Duodenal mucosa (tissue), 2 donors: ENCODE measurements at regions not wholly inside any gene's neighbourhood (a gene's known extent, or its start where the extent isn't known, plus 50 kb on each side); places are given as distances from the start of the nearest gene placed in this dataset.

ENCODE experiments used
- H3K27ac ChIP-seq: one replicate; pipeline ENCODE4 v1.7.0; 2013; ENCODE audit warnings: low read depth, low read length
- H3K27me3 ChIP-seq, 2 donors: one replicate each; pipeline ENCODE4 v1.7.0; 2013; ENCODE audit warnings: low read length in 2 of 2, control low read depth in 1 of 2; ENCODE audit not compliant: insufficient read depth in 2 of 2, control insufficient read depth in 1 of 2
- H3K36me3 ChIP-seq, 2 donors: one replicate each; pipeline ENCODE4 v1.7.0; 2013; ENCODE audit warnings: low read length in 2 of 2, control low read depth in 1 of 2; ENCODE audit not compliant: insufficient read depth in 2 of 2, control insufficient read depth in 1 of 2
- H3K4me1 ChIP-seq, 2 donors: one replicate each; pipeline ENCODE4 v1.7.0; 2013; ENCODE audit warnings: low read length in 2 of 2, control low read depth in 1 of 2; ENCODE audit not compliant: insufficient read depth in 2 of 2, control insufficient read depth in 1 of 2
- H3K4me3 ChIP-seq, 2 donors: one replicate each; pipeline ENCODE4 v1.7.0; 2013; ENCODE audit warnings: low read length in 2 of 2, low read depth in 1 of 2
- H3K9ac ChIP-seq, 2 donors: one replicate each; pipeline ENCODE4 v1.7.0; 2013; ENCODE audit warnings: low read length in 2 of 2, low read depth in 1 of 2
- H3K9me3 ChIP-seq, 2 donors: one replicate each; pipeline ENCODE4 v1.7.0; 2013; ENCODE audit warnings: low read length in 2 of 2, control low read depth in 1 of 2; ENCODE audit not compliant: control insufficient read depth in 1 of 2

- Histone ChIP-seq H3K36me3 (no peaks in the 10 kb centered on the region), H3K4me3 (no peak overlapping the region)
Measured at GRCh38 chr1:208410409-208410808, 166.2 kb upstream of the PLXNA2 start.

GRCh38 chr1:208413006-208413405, 168.8 kb upstream of the PLXNA2 start:
- H3K4me1 ChIP-seq: peaks cover 7 to 10% of the 10 kb centered on the region in 2 donors
- H3K36me3 ChIP-seq: no peaks in the 10 kb centered on the region
- H3K4me3 ChIP-seq: no peak overlapping the region

More at GRCh38 chr1:208410409-208410808, 166.2 kb upstream of the PLXNA2 start:
- Histone ChIP-seq H3K4me1 (peaks cover 7 to 10% of the 10 kb centered on the region in 2 donors), H3K27me3 (no peaks in the 10 kb centered on the region), H3K9ac (no peak overlapping the region), H3K9me3 (no peaks in the 10 kb centered on the region), H3K27ac (no peak overlapping the region)

GRCh38 chr1:208418667-208419066, 174.5 kb upstream of the PLXNA2 start:
- Histone ChIP-seq H3K9ac (no peak overlapping the region), H3K27ac (no peak overlapping the region), H3K4me3 (no peak overlapping the region), H3K27me3 (no peaks in the 10 kb centered on the region), H3K36me3 (no peaks in the 10 kb centered on the region), H3K9me3 (no peaks in the 10 kb centered on the region), H3K4me1 (no peaks in the 10 kb centered on the region)

More at GRCh38 chr1:208413006-208413405, 168.8 kb upstream of the PLXNA2 start:
- Histone ChIP-seq H3K9ac (no peak overlapping the region), H3K27ac (no peak overlapping the region), H3K27me3 (no peaks in the 10 kb centered on the region), H3K9me3 (no peaks in the 10 kb centered on the region)

- Histone ChIP-seq H3K36me3 (no peaks in the 10 kb centered on the region), H3K9ac (no peak overlapping the region), H3K9me3 (no peaks in the 10 kb centered on the region), H3K4me1 (no peaks in the 10 kb centered on the region), H3K27ac (no peak overlapping the region), H3K4me3 (no peak overlapping the region), H3K27me3 (no peaks in the 10 kb centered on the region)
Measured at GRCh38 chr1:208419746-208420420, 175.7 kb upstream of the PLXNA2 start.

GRCh38 chr1:208420696-208421095, 176.5 kb upstream of the PLXNA2 start:
- no peaks in the 10 kb centered on the region for H3K9me3 ChIP-seq
- H3K27me3 ChIP-seq: no peaks in the 10 kb centered on the region
- H3K36me3 ChIP-seq: no peaks in the 10 kb centered on the region
- no peak overlapping the region for H3K27ac ChIP-seq
- H3K9ac ChIP-seq: no peak overlapping the region
- H3K4me1 ChIP-seq: no peaks in the 10 kb centered on the region
- no peak overlapping the region for H3K4me3 ChIP-seq

- Histone ChIP-seq H3K4me3 (no peak overlapping the region), H3K4me1 (no peaks in the 10 kb centered on the region), H3K9ac (no peak overlapping the region), H3K9me3 (no peaks in the 10 kb centered on the region), H3K36me3 (no peaks in the 10 kb centered on the region), H3K27me3 (no peaks in the 10 kb centered on the region), H3K27ac (no peak overlapping the region)
Measured at GRCh38 chr1:208421486-208421885, 177.3 kb upstream of the PLXNA2 start.

GRCh38 chr1:208423526-208423925, 179.3 kb upstream of the PLXNA2 start:
- Histone ChIP-seq H3K9me3 (no peaks in the 10 kb centered on the region), H3K4me3 (no peak overlapping the region)

GRCh38 chr1:208425096-208425495, 180.9 kb upstream of the PLXNA2 start:
- Histone ChIP-seq H3K4me1 (no peaks in the 10 kb centered on the region), H3K27ac (no peak overlapping the region), H3K9me3 (no peaks in the 10 kb centered on the region), H3K9ac (no peak overlapping the region), H3K27me3 (no peaks in the 10 kb centered on the region), H3K36me3 (no peaks in the 10 kb centered on the region), H3K4me3 (no peak overlapping the region)

More at GRCh38 chr1:208423526-208423925, 179.3 kb upstream of the PLXNA2 start:
- Histone ChIP-seq H3K36me3 (no peaks in the 10 kb centered on the region), H3K4me1 (no peaks in the 10 kb centered on the region), H3K27ac (no peak overlapping the region), H3K27me3 (no peaks in the 10 kb centered on the region), H3K9ac (no peak overlapping the region)

- Histone ChIP-seq H3K9me3 (no peaks in the 10 kb centered on the region), H3K27ac (no peak overlapping the region), H3K36me3 (no peaks in the 10 kb centered on the region), H3K9ac (no peak overlapping the region), H3K4me3 (no peak overlapping the region), H3K4me1 (peaks cover 0 to 15% of the 10 kb centered on the region in 2 donors), H3K27me3 (no peaks in the 10 kb centered on the region)
Measured at GRCh38 chr1:208430220-208430619, 186.0 kb upstream of the PLXNA2 start.

GRCh38 chr1:208431721-208432120, 187.5 kb upstream of the PLXNA2 start:
- H3K4me3 ChIP-seq: no peak overlapping the region
- no peak overlapping the region for H3K9ac ChIP-seq
- H3K9me3 ChIP-seq: no peaks in the 10 kb centered on the region
- peaks cover 0 to 15% of the 10 kb centered on the region in 2 donors for H3K4me1 ChIP-seq
- H3K27ac ChIP-seq: no peak overlapping the region
- H3K36me3 ChIP-seq: no peaks in the 10 kb centered on the region
- H3K27me3 ChIP-seq: no peaks in the 10 kb centered on the region
